Body of pancreas (tissue), 4 donors: ENCODE measurements at regions not wholly inside any gene's neighbourhood (a gene's known extent, or its start where the extent isn't known, plus 50 kb on each side); places are given as distances from the start of the nearest gene placed in this dataset.

Experiments
- ATAC-seq: fragments of 150-250 bp; one replicate; pipeline ENCODE4 v1.9.1; 2016
- DNase-seq, 4 donors: peaks; one replicate each; pipeline ENCODE4 v3.0.0-alpha.2; 2019
- H3K27ac ChIP-seq, 4 donors: fragments of 200-600 bp; sonication (generic); 1 replicate in 3 of 4; 2 replicates in 1 of 4; pipeline versions ENCODE4 v1.5.1 to v1.6.1; 2016 to 2019; ENCODE audit warnings: mild to moderate bottlenecking in 1 of 4, mixed read lengths in 1 of 4, moderate library complexity in 1 of 4
- H3K27me3 ChIP-seq, 2 donors: fragments of 200-600 bp; sonication (generic); one replicate each; pipeline ENCODE4 v1.6.0; 2016; ENCODE audit warnings: mild to moderate bottlenecking in 1 of 2
- H3K36me3 ChIP-seq, 2 donors: fragments of 200-600 bp; sonication (generic); replicated peaks in 1 of 2; 2 replicates each; pipeline ENCODE4 v1.5.1; 2016; ENCODE audit warnings: low read depth in 2 of 2; ENCODE audit not compliant: insufficient read depth in 1 of 2
- H3K4me1 ChIP-seq: fragments of 200-600 bp; sonication (generic); one replicate; pipeline ENCODE4 v1.6.0; 2016
- H3K4me3 ChIP-seq, 2 donors: fragments of 200-600 bp; sonication (generic); 1 replicate in 1 of 2; 2 replicates in 1 of 2; pipeline ENCODE4 v1.5.1; 2016 to 2019
- H3K9me3 ChIP-seq, 3 donors: fragments of 200-600 bp; sonication (generic); 1 replicate in 2 of 3; 2 replicates in 1 of 3; pipeline ENCODE4 v1.5.1; 2016
- POLR2A ChIP-seq, 3 donors: fragments of 450-650 bp; IDR thresholded peaks; one replicate each; pipeline ENCODE4 v1.6.1; 2016; ENCODE audit warnings: antibody characterized with exemption in 3 of 3, mild to moderate bottlenecking in 2 of 3
- WGBS, 2 donors: methylation state at CpG; one replicate each; pipeline ENCODE4 v1.1.5; 2017; 5-methylcytosine and 5-hydroxymethylcytosine counted together
- intact Hi-C: fragments of 100-400 bp; cut with DNase I; formaldehyde crosslinking; loops from one replicate; pipeline ENCODE4 v1.15.1; 2023
- TF ChIP-seq, protein P1 (sequence below), 7 experiments: fragments of 450-650 bp in 4 of 7; fragments of 200-600 bp in 3 of 7; sonication (generic) in 3 of 7; IDR thresholded peaks; one replicate each; pipeline ENCODE4 v1.5.1; 2016 to 2019; ENCODE audit warnings: antibody characterized with exemption in 7 of 7

- intact Hi-C loops = no loop called here
- H3K27ac ChIP-seq = no peak overlapping the region
- no peak for TF ChIP-seq POLR2A (IDR thresholded peaks at IDR 0.05)
- TF ChIP-seq, protein P1, sequence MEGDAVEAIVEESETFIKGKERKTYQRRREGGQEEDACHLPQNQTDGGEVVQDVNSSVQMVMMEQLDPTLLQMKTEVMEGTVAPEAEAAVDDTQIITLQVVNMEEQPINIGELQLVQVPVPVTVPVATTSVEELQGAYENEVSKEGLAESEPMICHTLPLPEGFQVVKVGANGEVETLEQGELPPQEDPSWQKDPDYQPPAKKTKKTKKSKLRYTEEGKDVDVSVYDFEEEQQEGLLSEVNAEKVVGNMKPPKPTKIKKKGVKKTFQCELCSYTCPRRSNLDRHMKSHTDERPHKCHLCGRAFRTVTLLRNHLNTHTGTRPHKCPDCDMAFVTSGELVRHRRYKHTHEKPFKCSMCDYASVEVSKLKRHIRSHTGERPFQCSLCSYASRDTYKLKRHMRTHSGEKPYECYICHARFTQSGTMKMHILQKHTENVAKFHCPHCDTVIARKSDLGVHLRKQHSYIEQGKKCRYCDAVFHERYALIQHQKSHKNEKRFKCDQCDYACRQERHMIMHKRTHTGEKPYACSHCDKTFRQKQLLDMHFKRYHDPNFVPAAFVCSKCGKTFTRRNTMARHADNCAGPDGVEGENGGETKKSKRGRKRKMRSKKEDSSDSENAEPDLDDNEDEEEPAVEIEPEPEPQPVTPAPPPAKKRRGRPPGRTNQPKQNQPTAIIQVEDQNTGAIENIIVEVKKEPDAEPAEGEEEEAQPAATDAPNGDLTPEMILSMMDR (IDR thresholded peaks at IDR 0.05) = no peak
- 41 to 44% methylated on average over 3 of the region's 3 CpGs for WGBS, 2 donors
- H3K4me1 ChIP-seq = no peaks in the 10 kb centered on the region
- ATAC-seq = no peak
- H3K9me3 ChIP-seq = peaks cover 0 to 4% (median 0%) of the 10 kb centered on the region in 3 donors
- no peaks in the 10 kb centered on the region for H3K36me3 ChIP-seq
- DNase-seq = no peak
- no peak overlapping the region for H3K4me3 ChIP-seq
- H3K27me3 ChIP-seq = no peaks in the 10 kb centered on the region
Measured at GRCh38 chr18:27704736-27705361, 472.1 kb downstream of the CDH2 start.

- Histone ChIP-seq H3K27me3 (no peaks in the 10 kb centered on the region), H3K9me3 (no peaks in the 10 kb centered on the region), H3K27ac (no peak overlapping the region), H3K4me3 (no peak overlapping the region), H3K4me1 (no peaks in the 10 kb centered on the region), H3K36me3 (no peaks in the 10 kb centered on the region)
- 73% methylated on average over 3 of the region's 3 CpGs for WGBS, 2 donors
- ATAC-seq = no peak
- DNase-seq = no peak
- intact Hi-C loops = no loop called here
- no peak for TF ChIP-seq POLR2A (IDR thresholded peaks at IDR 0.05)
- TF ChIP-seq, protein P1 (IDR thresholded peaks at IDR 0.05) = no peak
Measured at GRCh38 chr18:27699137-27699536, 477.8 kb downstream of the CDH2 start.

DNA sequence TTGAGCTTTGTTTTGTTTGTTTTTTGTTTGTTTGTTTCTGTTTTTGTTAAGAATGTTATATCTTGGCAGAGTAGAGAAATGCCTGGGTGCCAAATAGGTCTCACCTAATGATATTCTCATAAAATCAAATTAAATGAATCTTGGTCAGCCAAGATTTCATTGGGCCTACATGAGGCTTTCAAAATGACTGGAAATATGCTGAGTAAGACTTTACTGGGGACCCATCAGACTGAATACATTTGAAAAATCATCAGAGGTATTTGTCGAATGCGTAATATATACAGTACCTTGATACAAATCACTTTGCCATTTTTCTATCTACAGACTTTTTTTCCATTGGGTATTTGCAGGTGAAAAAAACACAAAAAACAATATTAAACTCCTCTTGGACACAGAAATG, 480.8 kb downstream of the CDH2 start:
- no peak for TF ChIP-seq POLR2A (IDR thresholded peaks at IDR 0.05)
- TF ChIP-seq, protein P1 (IDR thresholded peaks at IDR 0.05) = no peak
- no peak for DNase-seq
- intact Hi-C loops = no loop called here
- Histone ChIP-seq H3K4me1 (no peaks in the 10 kb centered on the region), H3K36me3 (no peaks in the 10 kb centered on the region), H3K27me3 (no peaks in the 10 kb centered on the region), H3K9me3 (no peaks in the 10 kb centered on the region), H3K4me3 (no peak overlapping the region), H3K27ac (no peak overlapping the region)
- no peak for ATAC-seq
- 92 to 96% methylated on average over 2 of the region's 2 CpGs for WGBS, 2 donors

- DNase-seq (no peak), ATAC-seq (no peak)
- Histone ChIP-seq H3K36me3 (no peaks in the 10 kb centered on the region), H3K4me1 (no peaks in the 10 kb centered on the region), H3K9me3 (no peaks in the 10 kb centered on the region), H3K27me3 (no peaks in the 10 kb centered on the region), H3K27ac (no peak overlapping the region), H3K4me3 (no peak overlapping the region)
- WGBS, 2 donors = 52 to 59% methylated on average over 4 of the region's 4 CpGs
- intact Hi-C loops = no loop called here
- TF ChIP-seq POLR2A (IDR thresholded peaks at IDR 0.05) = no peak
- TF ChIP-seq, protein P1 (IDR thresholded peaks at IDR 0.05) = no peak
Measured at GRCh38 chr18:27695503-27695902, 481.4 kb downstream of the CDH2 start.

DNA sequence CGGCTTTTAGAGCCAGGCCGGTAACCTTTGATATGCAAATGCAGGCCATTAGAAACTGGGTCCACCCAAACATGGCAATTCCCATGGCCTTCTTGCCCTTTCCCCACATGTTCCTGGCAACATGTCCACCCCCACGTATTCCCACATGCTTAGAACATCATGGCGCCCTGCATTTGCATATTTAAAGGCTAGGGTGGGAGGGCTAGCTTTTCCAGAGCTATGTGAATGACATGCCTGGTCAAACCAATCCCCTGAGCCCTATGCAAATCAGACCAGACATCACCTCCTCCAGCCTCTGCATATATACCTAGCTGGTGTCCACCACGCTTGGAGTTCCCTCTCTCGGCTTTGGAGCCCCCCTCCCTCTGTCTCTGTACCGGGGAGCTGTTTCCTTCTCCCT, 481.9 kb downstream of the CDH2 start:
- ATAC-seq = no peak
- 74 to 84% methylated on average over 6 to 7 of the region's 7 CpGs for WGBS, 2 donors
- Histone ChIP-seq H3K9me3 (no peaks in the 10 kb centered on the region), H3K4me3 (no peak overlapping the region), H3K4me1 (no peaks in the 10 kb centered on the region), H3K36me3 (no peaks in the 10 kb centered on the region), H3K27ac (no peak overlapping the region), H3K27me3 (no peaks in the 10 kb centered on the region)
- TF ChIP-seq POLR2A (IDR thresholded peaks at IDR 0.05) = no peak
- TF ChIP-seq, protein P1 (IDR thresholded peaks at IDR 0.05) = no peak
- intact Hi-C loops = no loop called here
- DNase-seq = no peak
